NB4 (cell line): ENCODE measurements at regions not wholly inside any gene's neighbourhood (a gene's known extent, or its start where the extent isn't known, plus 50 kb on each side); places are given as distances from the start of the nearest gene placed in this dataset.

Experiments used
- POLR2A ChIP-seq: IDR thresholded peaks from 2 replicates; pipeline ENCODE4 v1.6.1; 2011; ENCODE audit warnings: mild to moderate bottlenecking; ENCODE audit not compliant: insufficient read length; ENCODE audit errors: extremely low read depth
- TF ChIP-seq, protein P1 (sequence below): IDR thresholded peaks from one replicate; pipeline ENCODE4 v1.5.1; 2012; ENCODE audit warnings: low read depth, low read length
- TF ChIP-seq, protein P2 (sequence below): IDR thresholded peaks from 2 replicates; pipeline ENCODE4 v1.6.1; 2011; ENCODE audit warnings: low read depth, low read length

DNA sequence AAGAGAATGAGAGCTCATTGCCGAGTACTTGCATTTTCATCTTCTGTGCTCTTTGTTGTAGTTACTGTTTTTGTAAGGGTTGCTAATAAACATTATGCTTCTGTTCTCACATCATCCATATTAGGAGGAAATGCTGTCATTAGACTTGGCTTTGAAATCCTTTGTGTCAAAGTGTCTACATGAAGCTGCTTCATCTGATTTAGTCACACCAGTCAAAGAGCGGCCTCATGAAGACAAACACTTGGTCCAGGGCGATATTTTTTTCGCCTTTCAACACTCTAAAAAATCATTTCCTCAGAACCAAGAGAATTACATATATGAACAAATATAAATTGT lies 105.0 kb downstream of the SPRY2 start:
- TF ChIP-seq POLR2A: no peak
- TF ChIP-seq, protein P1, sequence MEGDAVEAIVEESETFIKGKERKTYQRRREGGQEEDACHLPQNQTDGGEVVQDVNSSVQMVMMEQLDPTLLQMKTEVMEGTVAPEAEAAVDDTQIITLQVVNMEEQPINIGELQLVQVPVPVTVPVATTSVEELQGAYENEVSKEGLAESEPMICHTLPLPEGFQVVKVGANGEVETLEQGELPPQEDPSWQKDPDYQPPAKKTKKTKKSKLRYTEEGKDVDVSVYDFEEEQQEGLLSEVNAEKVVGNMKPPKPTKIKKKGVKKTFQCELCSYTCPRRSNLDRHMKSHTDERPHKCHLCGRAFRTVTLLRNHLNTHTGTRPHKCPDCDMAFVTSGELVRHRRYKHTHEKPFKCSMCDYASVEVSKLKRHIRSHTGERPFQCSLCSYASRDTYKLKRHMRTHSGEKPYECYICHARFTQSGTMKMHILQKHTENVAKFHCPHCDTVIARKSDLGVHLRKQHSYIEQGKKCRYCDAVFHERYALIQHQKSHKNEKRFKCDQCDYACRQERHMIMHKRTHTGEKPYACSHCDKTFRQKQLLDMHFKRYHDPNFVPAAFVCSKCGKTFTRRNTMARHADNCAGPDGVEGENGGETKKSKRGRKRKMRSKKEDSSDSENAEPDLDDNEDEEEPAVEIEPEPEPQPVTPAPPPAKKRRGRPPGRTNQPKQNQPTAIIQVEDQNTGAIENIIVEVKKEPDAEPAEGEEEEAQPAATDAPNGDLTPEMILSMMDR: no peak
- TF ChIP-seq, protein P2, sequence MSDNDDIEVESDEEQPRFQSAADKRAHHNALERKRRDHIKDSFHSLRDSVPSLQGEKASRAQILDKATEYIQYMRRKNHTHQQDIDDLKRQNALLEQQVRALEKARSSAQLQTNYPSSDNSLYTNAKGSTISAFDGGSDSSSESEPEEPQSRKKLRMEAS: no peak
